Stimulated activated CD4-positive, alpha-beta T cell treated with anti-CD3 and anti-CD28 coated beads, Interleukin-1b, Interleukin-23, amount 100 ng/mL, for 4 hours (primary cell): ENCODE measurements at regions not wholly inside any gene's neighbourhood (a gene's known extent, or its start where the extent isn't known, plus 50 kb on each side); places are given as distances from the start of the nearest gene placed in this dataset.
A peak's percentile ranks its signal among the peaks of the same experiment; 100 is the strongest.

Experiments used
- DNase-seq, 2 donors: peaks; one replicate each; pipeline ENCODE4 v3.0.0-alpha.2; 2020; ENCODE audit warnings: low read depth in 2 of 2

- peak in 1 of 2 donors; percentile 1 for DNase-seq
Measured at GRCh38 chr12:27179400-27180214, 64.5 kb upstream of the STK38L start.

- no peak for DNase-seq
Measured at GRCh38 chr12:27180906-27181505, 63.1 kb upstream of the STK38L start.

- DNase-seq = no peak
Measured at GRCh38 chr12:27183342-27183741, 60.7 kb upstream of the STK38L start.

- DNase-seq = no peak
Measured at GRCh38 chr12:27185234-27186021, 58.7 kb upstream of the STK38L start.

GRCh38 chr12:27186022-27186839, 57.9 kb upstream of the STK38L start:
- DNase-seq = no peak

GRCh38 chr12:27187697-27188096, 56.4 kb upstream of the STK38L start:
- no peak for DNase-seq

GRCh38 chr12:27190761-27191160, 53.3 kb upstream of the STK38L start:
- no peak for DNase-seq

GRCh38 chr12:27191531-27191930, 52.6 kb upstream of the STK38L start:
- no peak for DNase-seq

- no peak for DNase-seq
Measured at GRCh38 chr12:27192118-27192802, 51.8 kb upstream of the STK38L start.

- no peak for DNase-seq
Measured at GRCh38 chr12:27193106-27193505, 51.0 kb upstream of the STK38L start.

GRCh38 chr12:27193854-27194544, 50.1 kb upstream of the STK38L start:
- no peak for DNase-seq
